Transverse colon (tissue), 4 donors: ENCODE measurements at regions not wholly inside any gene's neighbourhood (a gene's known extent, or its start where the extent isn't known, plus 50 kb on each side); places are given as distances from the start of the nearest gene placed in this dataset.

Source experiments
- CTCF ChIP-seq, 5 experiments: fragments of 200-600 bp in 3 of 5; fragments of 450-650 bp in 2 of 5; sonication (generic) in 3 of 5; IDR thresholded peaks; 1 replicate in 2 of 5; 2 replicates in 3 of 5; pipeline ENCODE4 v1.5.1; 2016 to 2017; ENCODE audit warnings: antibody characterized with exemption in 5 of 5, inconsistent platforms in 3 of 5, mild to moderate bottlenecking in 2 of 5, moderate library complexity in 1 of 5
- EP300 ChIP-seq: sonication (generic); formaldehyde crosslinking; IDR thresholded peaks from one replicate; pipeline ENCODE4 v1.6.1; 2017; ENCODE audit warnings: antibody characterized with exemption, low read depth
- POLR2A ChIP-seq: fragments of 450-650 bp; IDR thresholded peaks from one replicate; pipeline ENCODE4 v1.6.1; 2016; ENCODE audit warnings: antibody characterized with exemption, mild to moderate bottlenecking, moderate library complexity
- POLR2AphosphoS5 ChIP-seq, 3 donors: sonication (generic); formaldehyde crosslinking; IDR thresholded peaks; one replicate each; pipeline ENCODE4 v1.6.1; 2016; ENCODE audit warnings: antibody characterized with exemption in 3 of 3

- TF ChIP-seq CTCF (IDR thresholded peaks at IDR 0.05) = no peak
- no peak for TF ChIP-seq POLR2AphosphoS5 (IDR thresholded peaks at IDR 0.05)
- no peak for TF ChIP-seq EP300
- TF ChIP-seq POLR2A = no peak
These were observed 92.7 kb upstream of the CFAP20DC start for GRCh38 chr3:59142556-59142955.
